C4-2B (cell line): ENCODE measurements at regions not wholly inside any gene's neighbourhood (a gene's known extent, or its start where the extent isn't known, plus 50 kb on each side); places are given as distances from the start of the nearest gene placed in this dataset.

Experiments used
- ZFX ChIP-seq: fragments of 450-650 bp; IDR thresholded peaks from 2 replicates; pipeline ENCODE4 v1.6.1; 2017
- TF ChIP-seq, protein P1 (sequence below): fragments of 450-650 bp; conservative IDR thresholded peaks from 2 replicates; pipeline ENCODE4 v1.5.1; 2017; ENCODE audit warnings: mild to moderate bottlenecking

DNA sequence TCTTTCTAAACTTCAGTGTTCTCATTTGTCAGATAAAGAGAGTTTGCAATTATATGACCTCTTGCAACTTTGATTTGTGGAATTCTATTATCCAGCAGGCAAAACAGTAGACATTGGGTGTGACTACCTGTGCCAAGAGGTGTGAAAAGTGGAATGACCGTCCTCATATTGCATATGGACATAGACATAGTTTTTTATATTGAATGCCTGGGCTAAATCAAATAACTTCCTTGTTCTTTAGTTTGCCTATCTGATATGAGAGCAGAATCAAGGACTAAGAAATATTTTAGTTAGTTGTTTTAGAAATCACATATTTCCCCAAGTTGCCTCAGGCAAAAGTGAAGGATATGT, 117.7 kb upstream of the KLF8 start:
- TF ChIP-seq, protein P1, sequence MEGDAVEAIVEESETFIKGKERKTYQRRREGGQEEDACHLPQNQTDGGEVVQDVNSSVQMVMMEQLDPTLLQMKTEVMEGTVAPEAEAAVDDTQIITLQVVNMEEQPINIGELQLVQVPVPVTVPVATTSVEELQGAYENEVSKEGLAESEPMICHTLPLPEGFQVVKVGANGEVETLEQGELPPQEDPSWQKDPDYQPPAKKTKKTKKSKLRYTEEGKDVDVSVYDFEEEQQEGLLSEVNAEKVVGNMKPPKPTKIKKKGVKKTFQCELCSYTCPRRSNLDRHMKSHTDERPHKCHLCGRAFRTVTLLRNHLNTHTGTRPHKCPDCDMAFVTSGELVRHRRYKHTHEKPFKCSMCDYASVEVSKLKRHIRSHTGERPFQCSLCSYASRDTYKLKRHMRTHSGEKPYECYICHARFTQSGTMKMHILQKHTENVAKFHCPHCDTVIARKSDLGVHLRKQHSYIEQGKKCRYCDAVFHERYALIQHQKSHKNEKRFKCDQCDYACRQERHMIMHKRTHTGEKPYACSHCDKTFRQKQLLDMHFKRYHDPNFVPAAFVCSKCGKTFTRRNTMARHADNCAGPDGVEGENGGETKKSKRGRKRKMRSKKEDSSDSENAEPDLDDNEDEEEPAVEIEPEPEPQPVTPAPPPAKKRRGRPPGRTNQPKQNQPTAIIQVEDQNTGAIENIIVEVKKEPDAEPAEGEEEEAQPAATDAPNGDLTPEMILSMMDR = no peak
- TF ChIP-seq ZFX = no peak
